KMS-11 (cell line): ENCODE measurements at regions not wholly inside any gene's neighbourhood (a gene's known extent, or its start where the extent isn't known, plus 50 kb on each side); places are given as distances from the start of the nearest gene placed in this dataset.

ENCODE experiments used
- H2AFZ ChIP-seq: fragments of 200-600 bp; sonication (generic); 2 replicates; pipeline ENCODE4 v1.6.1; 2016; ENCODE audit warnings: antibody characterized with exemption, mixed run types, low read depth
- H3K27ac ChIP-seq: fragments of 200-600 bp; sonication (generic); 2 replicates; pipeline ENCODE4 v1.6.1; 2016; ENCODE audit warnings: mild to moderate bottlenecking, mixed run types
- H3K27me3 ChIP-seq: fragments of 200-600 bp; sonication (generic); 2 replicates; pipeline ENCODE4 v1.6.1; 2017; ENCODE audit warnings: mild to moderate bottlenecking, low read depth, mixed run types, moderate library complexity; ENCODE audit not compliant: insufficient read depth
- H3K36me3 ChIP-seq: fragments of 200-600 bp; sonication (generic); 2 replicates; pipeline ENCODE4 v1.6.1; 2017; ENCODE audit warnings: mild to moderate bottlenecking, mixed run types; ENCODE audit not compliant: insufficient read depth
- H3K4me1 ChIP-seq: fragments of 200-600 bp; sonication (generic); 2 replicates; pipeline ENCODE4 v1.6.1; 2016; ENCODE audit warnings: mild to moderate bottlenecking, low read depth, mixed run types; ENCODE audit not compliant: poor library complexity, severe bottlenecking
- H3K4me2 ChIP-seq: fragments of 200-600 bp; sonication (generic); 2 replicates; pipeline ENCODE4 v1.7.0; 2016; ENCODE audit warnings: mild to moderate bottlenecking, mixed run types
- H3K4me3 ChIP-seq: fragments of 200-600 bp; sonication (generic); IDR thresholded peaks from 2 replicates; pipeline ENCODE4 v1.6.1; 2017; ENCODE audit warnings: low read depth, low read length, mixed read lengths; ENCODE audit not compliant: insufficient read depth
- H3K79me2 ChIP-seq: fragments of 200-600 bp; sonication (generic); 2 replicates; pipeline ENCODE4 v1.6.1; 2016; ENCODE audit warnings: low read depth, mixed run types; ENCODE audit not compliant: insufficient read depth
- H3K9ac ChIP-seq: fragments of 200-600 bp; sonication (generic); 2 replicates; pipeline ENCODE4 v1.6.1; 2016; ENCODE audit warnings: mild to moderate bottlenecking, mixed run types
- H4K20me1 ChIP-seq: fragments of 200-600 bp; sonication (generic); 2 replicates; pipeline ENCODE4 v1.6.1; 2016; ENCODE audit warnings: mild to moderate bottlenecking, mixed run types; ENCODE audit not compliant: insufficient read depth
- TF ChIP-seq, protein P1 (sequence below): fragments of 200-600 bp; sonication (generic); conservative IDR thresholded peaks from 2 replicates; pipeline ENCODE4 v1.6.1; 2017; ENCODE audit warnings: low read depth, mild to moderate bottlenecking, antibody characterized with exemption, low read length, moderate library complexity, mixed read lengths

DNA sequence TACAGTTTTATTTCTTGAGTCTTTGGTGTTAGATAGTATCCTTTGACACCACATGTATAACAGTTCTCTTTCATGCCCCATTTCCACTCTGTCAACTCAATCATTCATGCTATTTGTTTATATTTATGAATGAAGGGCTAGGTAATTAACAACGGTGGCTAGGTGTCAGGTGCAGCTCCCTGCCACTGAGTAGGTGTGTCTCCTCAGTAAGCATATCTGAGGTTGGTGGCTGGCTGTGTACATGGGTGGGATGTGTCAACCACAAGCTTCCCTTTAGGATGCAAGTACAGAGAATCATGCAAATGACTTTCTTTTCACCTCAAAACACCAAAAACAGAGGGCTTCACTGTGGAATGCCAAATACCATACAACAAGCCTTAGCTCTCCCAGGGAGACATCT, 83.4 kb downstream of the ZNF365 start:
- Histone ChIP-seq H2AFZ (no peak overlapping the region), H3K79me2 (no peaks in the 10 kb centered on the region), H3K4me3 (no peak overlapping the region), H3K36me3 (no peaks in the 10 kb centered on the region), H3K4me1 (peaks cover 63% of the 10 kb centered on the region), H3K9ac (no peak overlapping the region), H4K20me1 (no peaks in the 10 kb centered on the region), H3K27me3 (peaks cover 7% of the 10 kb centered on the region; the same call in 1 of the 2 replicates), H3K4me2 (peak overlapping the region; percentile 53), H3K27ac (no peak overlapping the region)
- TF ChIP-seq, protein P1, sequence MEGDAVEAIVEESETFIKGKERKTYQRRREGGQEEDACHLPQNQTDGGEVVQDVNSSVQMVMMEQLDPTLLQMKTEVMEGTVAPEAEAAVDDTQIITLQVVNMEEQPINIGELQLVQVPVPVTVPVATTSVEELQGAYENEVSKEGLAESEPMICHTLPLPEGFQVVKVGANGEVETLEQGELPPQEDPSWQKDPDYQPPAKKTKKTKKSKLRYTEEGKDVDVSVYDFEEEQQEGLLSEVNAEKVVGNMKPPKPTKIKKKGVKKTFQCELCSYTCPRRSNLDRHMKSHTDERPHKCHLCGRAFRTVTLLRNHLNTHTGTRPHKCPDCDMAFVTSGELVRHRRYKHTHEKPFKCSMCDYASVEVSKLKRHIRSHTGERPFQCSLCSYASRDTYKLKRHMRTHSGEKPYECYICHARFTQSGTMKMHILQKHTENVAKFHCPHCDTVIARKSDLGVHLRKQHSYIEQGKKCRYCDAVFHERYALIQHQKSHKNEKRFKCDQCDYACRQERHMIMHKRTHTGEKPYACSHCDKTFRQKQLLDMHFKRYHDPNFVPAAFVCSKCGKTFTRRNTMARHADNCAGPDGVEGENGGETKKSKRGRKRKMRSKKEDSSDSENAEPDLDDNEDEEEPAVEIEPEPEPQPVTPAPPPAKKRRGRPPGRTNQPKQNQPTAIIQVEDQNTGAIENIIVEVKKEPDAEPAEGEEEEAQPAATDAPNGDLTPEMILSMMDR: no peak

DNA sequence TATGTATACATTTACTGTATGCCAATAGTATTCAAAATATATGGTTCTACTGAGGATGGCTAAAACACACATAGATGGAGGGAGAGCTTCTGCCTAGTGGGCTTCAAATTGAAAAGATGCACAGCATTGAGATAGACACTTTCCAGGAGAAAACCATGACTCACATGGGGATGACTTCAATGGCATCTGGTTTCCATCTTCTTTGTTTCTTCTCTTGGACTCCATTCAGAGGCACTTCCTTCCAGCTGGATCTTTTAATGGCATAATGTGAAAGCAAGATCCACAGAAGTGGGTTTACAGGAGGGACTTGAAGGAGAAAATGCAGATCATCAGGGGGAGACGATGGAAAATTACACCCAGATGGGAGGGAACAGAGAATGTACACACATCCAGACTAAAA, 84.9 kb downstream of the ZNF365 start:
- TF ChIP-seq, protein P1: no peak
- no peaks in the 10 kb centered on the region for H3K79me2 ChIP-seq
- no peak overlapping the region for H3K4me3 ChIP-seq
- H3K36me3 ChIP-seq: no peaks in the 10 kb centered on the region
- H3K4me2 ChIP-seq: no peak overlapping the region
- H3K9ac ChIP-seq: no peak overlapping the region
- H3K27ac ChIP-seq: no peak overlapping the region
- H2AFZ ChIP-seq: no peak overlapping the region
- H3K4me1 ChIP-seq: peaks cover 63% of the 10 kb centered on the region
- H4K20me1 ChIP-seq: no peaks in the 10 kb centered on the region
- peaks cover 7% of the 10 kb centered on the region; the same call in 1 of the 2 replicates for H3K27me3 ChIP-seq

DNA sequence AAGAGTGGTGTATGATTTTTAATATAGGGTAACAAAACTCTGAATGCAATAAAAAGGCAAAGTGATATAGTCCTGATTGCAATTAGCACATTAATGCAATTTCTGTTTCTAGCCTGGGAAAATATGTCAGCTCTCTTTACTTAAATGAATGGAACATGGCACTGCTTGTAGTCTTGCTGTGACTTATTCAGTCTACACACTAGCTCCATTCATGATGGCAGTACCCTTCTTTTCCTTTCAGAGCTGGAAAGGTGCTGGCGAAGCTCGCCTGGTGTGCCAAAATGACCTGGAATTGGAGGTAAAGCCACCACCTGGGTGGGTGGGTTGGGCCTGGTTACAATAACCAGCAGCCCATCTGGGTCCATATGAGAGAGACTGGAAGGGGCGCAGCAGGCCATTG, 85.3 kb downstream of the ZNF365 start:
- H4K20me1 ChIP-seq: no peaks in the 10 kb centered on the region
- H3K9ac ChIP-seq: no peak overlapping the region
- H3K27me3 ChIP-seq: peaks cover 7% of the 10 kb centered on the region; the same call in 1 of the 2 replicates
- no peak overlapping the region for H3K4me2 ChIP-seq
- H3K36me3 ChIP-seq: no peaks in the 10 kb centered on the region
- peaks cover 63% of the 10 kb centered on the region for H3K4me1 ChIP-seq
- H3K4me3 ChIP-seq: no peak overlapping the region
- no peak overlapping the region for H3K27ac ChIP-seq
- TF ChIP-seq, protein P1: no peak
- H3K79me2 ChIP-seq: no peaks in the 10 kb centered on the region
- H2AFZ ChIP-seq: no peak overlapping the region

DNA sequence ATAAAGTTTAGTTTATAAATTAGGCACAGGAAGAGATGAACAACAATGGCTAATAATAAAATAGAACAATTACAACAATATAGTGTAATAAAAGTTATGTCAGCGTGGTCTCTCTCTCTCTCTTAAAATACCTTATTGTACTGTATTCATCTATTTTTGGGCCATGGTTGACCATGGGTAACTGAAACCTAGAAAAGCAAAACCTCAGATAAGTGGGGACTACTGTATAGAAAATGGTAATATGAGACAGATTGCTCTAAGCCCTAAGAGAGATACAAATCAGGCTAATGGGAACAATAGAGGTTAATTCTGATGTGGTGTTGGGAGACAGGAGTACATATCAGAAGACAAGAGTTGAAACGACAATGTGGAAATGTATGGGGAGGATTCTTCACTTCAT, 86.2 kb downstream of the ZNF365 start:
- Histone ChIP-seq H3K27me3 (peaks cover 7% of the 10 kb centered on the region; the same call in 1 of the 2 replicates), H3K4me2 (peak overlapping the region; percentile 47; the same call in 1 of the 2 replicates), H4K20me1 (no peaks in the 10 kb centered on the region), H2AFZ (no peak overlapping the region), H3K36me3 (no peaks in the 10 kb centered on the region), H3K27ac (no peak overlapping the region), H3K79me2 (no peaks in the 10 kb centered on the region), H3K4me3 (no peak overlapping the region), H3K9ac (no peak overlapping the region), H3K4me1 (peaks cover 63% of the 10 kb centered on the region)
- TF ChIP-seq, protein P1: no peak
